NB4 (cell line): ENCODE measurements at regions not wholly inside any gene's neighbourhood (a gene's known extent, or its start where the extent isn't known, plus 50 kb on each side); places are given as distances from the start of the nearest gene placed in this dataset.

ENCODE experiments used
- DNase-seq: peaks from one replicate; pipeline ENCODE4 v3.0.0; 2010; ENCODE audit warnings: low read depth
- H3K4me3 ChIP-seq: one replicate; pipeline ENCODE4 v1.5.1; 2011; ENCODE audit warnings: mild to moderate bottlenecking, low read depth, low read length, moderate library complexity
- MYC ChIP-seq: IDR thresholded peaks from 2 replicates; pipeline ENCODE4 v1.6.1; 2011; ENCODE audit warnings: low read depth, low read length
- POLR2A ChIP-seq: IDR thresholded peaks from 2 replicates; pipeline ENCODE4 v1.6.1; 2011; ENCODE audit warnings: mild to moderate bottlenecking; ENCODE audit not compliant: insufficient read length; ENCODE audit errors: extremely low read depth
- TF ChIP-seq, protein P1 (sequence below): IDR thresholded peaks from one replicate; pipeline ENCODE4 v1.5.1; 2012; ENCODE audit warnings: low read depth, low read length
- TF ChIP-seq, protein P2 (sequence below): IDR thresholded peaks from 2 replicates; pipeline ENCODE4 v1.6.1; 2011; ENCODE audit warnings: low read depth, low read length

DNA sequence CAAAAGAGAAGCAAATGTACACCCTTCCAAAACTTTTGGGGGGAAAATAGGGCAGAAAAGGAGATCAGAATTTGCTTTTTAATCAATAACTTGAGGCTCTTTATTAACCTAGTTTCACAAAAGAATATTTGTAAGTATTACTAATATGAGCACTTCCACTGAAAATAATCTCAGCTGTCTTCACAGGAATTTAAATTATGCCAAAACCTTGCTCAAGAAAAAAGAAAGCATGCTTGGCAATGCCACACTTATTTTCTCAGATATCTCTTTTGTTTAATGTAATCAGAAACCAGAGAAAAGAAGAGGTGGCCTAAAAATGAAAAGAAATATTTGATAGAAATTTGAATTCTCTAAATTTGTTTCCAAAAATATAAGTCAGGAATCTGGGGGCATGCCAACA, 234.9 kb upstream of the GPC6 start:
- H3K4me3 ChIP-seq, result no peak overlapping the region
- DNase-seq, result no peak
- no peak for TF ChIP-seq POLR2A
- TF ChIP-seq, protein P1, sequence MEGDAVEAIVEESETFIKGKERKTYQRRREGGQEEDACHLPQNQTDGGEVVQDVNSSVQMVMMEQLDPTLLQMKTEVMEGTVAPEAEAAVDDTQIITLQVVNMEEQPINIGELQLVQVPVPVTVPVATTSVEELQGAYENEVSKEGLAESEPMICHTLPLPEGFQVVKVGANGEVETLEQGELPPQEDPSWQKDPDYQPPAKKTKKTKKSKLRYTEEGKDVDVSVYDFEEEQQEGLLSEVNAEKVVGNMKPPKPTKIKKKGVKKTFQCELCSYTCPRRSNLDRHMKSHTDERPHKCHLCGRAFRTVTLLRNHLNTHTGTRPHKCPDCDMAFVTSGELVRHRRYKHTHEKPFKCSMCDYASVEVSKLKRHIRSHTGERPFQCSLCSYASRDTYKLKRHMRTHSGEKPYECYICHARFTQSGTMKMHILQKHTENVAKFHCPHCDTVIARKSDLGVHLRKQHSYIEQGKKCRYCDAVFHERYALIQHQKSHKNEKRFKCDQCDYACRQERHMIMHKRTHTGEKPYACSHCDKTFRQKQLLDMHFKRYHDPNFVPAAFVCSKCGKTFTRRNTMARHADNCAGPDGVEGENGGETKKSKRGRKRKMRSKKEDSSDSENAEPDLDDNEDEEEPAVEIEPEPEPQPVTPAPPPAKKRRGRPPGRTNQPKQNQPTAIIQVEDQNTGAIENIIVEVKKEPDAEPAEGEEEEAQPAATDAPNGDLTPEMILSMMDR, result no peak
- TF ChIP-seq, protein P2, sequence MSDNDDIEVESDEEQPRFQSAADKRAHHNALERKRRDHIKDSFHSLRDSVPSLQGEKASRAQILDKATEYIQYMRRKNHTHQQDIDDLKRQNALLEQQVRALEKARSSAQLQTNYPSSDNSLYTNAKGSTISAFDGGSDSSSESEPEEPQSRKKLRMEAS, result no peak
- TF ChIP-seq MYC, result no peak

DNA sequence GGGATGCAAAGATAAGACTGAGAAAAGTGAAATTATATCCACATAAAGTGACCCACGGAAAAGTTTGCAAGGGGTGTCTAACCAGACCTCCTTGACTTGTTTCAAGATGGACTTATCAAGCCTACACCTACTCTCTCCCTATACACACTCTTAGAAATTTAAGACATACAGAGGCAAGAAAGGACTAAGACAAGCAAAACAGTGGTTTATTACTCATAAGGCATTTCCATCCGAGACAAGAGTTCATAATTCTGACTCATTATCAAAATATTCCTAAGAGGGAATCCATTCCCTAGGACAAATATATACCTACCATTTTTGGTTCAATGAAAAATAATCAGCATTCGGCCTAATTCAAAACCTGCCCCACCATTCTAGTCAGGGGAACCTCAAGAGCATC, 232.6 kb upstream of the GPC6 start:
- no peak for DNase-seq

DNA sequence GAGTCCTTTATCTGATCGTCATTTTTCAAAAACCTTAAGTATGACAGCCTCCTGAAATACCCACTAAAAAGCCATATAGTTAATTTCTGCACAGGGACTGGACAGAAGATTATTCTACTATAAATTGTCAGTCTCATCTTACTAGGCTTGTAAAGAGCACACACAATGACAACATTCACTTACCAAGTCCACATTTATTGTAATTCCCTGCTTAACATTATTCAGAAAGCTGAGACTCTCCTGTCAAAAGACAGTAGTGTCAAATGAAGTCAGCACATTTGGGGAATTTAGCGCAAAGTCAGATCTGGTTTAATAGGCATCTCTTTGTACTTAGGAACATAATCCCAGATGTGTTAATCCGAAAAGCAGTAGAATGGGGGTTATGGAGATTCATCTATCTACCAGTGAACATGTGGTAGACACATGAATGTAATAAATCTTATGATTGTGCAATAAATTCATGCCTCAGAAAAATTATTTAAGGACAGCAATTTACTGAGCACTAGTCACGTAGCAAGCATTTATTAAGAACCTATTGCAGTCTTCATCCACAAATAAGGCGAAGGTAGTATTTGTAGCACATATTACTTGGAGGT, 224.6 kb upstream of the GPC6 start:
- H3K4me3 ChIP-seq, result no peak overlapping the region
- no peak for DNase-seq
- TF ChIP-seq, protein P1, result no peak
- TF ChIP-seq, protein P2, result no peak
- TF ChIP-seq MYC, result no peak
- TF ChIP-seq POLR2A, result no peak

More for the DNA sequence above, 232.6 kb upstream of the GPC6 start:
- H3K4me3 ChIP-seq, result no peak overlapping the region
- TF ChIP-seq, protein P1, result no peak
- TF ChIP-seq, protein P2, result no peak
- TF ChIP-seq MYC, result no peak
- TF ChIP-seq POLR2A, result no peak

DNA sequence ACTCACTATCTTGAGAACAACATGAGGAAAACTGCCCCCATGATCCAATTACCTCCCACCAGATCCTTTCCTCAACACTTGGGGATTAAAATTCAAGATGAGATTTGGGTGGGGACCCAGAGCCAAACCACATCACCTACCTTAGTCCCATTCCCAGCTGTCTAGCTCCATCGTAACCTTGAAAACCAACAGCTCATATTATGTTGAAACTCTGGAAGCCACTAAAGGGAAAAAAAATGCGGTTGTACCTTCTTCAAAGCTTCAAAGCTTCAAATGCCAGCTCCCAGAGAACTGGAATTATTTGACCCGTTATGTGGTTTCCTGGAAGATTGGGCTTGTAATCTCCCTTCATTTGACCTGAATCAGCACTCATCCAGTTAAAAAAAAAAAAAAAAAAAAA, 223.1 kb upstream of the GPC6 start:
- TF ChIP-seq POLR2A (no peak), MYC (no peak)
- TF ChIP-seq, protein P2, result no peak
- TF ChIP-seq, protein P1, result no peak
- DNase-seq, result no peak
- H3K4me3 ChIP-seq, result no peak overlapping the region

DNA sequence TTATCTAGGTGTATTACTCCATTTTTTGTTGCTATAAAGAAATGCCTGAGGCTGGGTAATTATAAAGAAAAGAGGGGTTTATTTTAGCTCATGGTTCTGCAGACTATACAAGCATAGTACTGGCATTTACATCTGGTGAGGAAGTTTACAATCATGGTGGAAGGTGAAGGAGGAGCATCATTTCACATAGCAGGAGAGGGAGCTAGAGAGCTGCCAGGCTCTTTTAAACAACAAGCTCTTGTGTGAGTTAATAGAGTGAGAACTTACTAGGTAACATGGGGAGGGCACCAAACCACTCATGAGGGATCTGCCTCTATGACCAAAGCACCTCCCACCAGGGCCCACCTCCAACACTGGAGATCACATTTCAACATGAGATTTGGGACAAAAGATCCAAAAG, 221.7 kb upstream of the GPC6 start:
- DNase-seq, result peak; percentile 29
- H3K4me3 ChIP-seq, result no peak overlapping the region
- TF ChIP-seq, protein P2, result no peak
- TF ChIP-seq MYC (no peak), POLR2A (no peak)
- TF ChIP-seq, protein P1, result peak; percentile 29

DNA sequence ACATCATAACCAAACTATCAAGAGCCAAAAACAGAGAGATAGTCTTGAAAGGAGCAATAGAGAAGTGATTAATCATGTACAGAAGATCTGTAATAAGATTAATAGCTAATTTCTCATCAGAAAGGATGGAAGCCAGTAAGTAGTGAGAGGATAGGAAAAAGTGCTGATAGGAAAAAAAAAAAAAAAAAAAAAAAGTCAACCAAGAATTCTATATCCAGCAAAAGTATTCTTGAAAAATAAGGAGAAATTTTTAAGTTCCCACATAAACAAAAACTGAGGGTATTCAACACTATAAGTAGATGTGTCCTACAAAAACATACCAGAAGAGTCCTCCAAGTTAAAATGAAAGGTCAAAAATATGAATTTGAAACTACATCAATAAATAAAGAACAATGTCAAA, 218.7 kb upstream of the GPC6 start:
- TF ChIP-seq, protein P2, result no peak
- TF ChIP-seq, protein P1, result no peak
- TF ChIP-seq POLR2A (no peak), MYC (no peak)
- no peak overlapping the region for H3K4me3 ChIP-seq

More for the DNA sequence above, 218.7 kb upstream of the GPC6 start:
- DNase-seq, result no peak
